Heart right ventricle (tissue), 16 donors: ENCODE measurements at regions not wholly inside any gene's neighbourhood (a gene's known extent, or its start where the extent isn't known, plus 50 kb on each side); places are given as distances from the start of the nearest gene placed in this dataset.
A peak's percentile ranks its signal among the peaks of the same experiment; 100 is the strongest.

ENCODE experiments used
- ATAC-seq, 8 donors: fragments of 200-7000 bp; cut with Tn5 transposase; one replicate each; pipeline ENCODE4 v1.9.1; 2020; ENCODE audit warnings: mild to moderate bottlenecking in 8 of 8, moderate library complexity in 8 of 8, moderate number of reproducible peaks in 1 of 8
- DNase-seq, 2 donors: peaks; one replicate each; pipeline ENCODE4 v3.0.0-alpha.2; 2020
- H3K27ac ChIP-seq, 10 donors: fragments of 200-600 bp; sonication (generic) in 2 of 10; one replicate each; pipeline versions ENCODE4 v1.5.0 to v1.8.0; 2020 to 2022; ENCODE audit warnings: mild to moderate bottlenecking in 3 of 10
- H3K27me3 ChIP-seq, 7 donors: fragments of 200-600 bp; one replicate each; pipeline ENCODE4 v1.8.0; 2021 to 2022; ENCODE audit warnings: mild to moderate bottlenecking in 2 of 7
- H3K36me3 ChIP-seq, 9 donors: fragments of 200-600 bp; sonication (generic) in 1 of 9; one replicate each; pipeline versions ENCODE4 v1.5.0 to v1.8.0; 2020 to 2022; ENCODE audit warnings: mild to moderate bottlenecking in 2 of 9
- H3K4me1 ChIP-seq, 9 donors: fragments of 200-600 bp; sonication (generic) in 1 of 9; one replicate each; pipeline versions ENCODE4 v1.5.0 to v1.8.0; 2020 to 2022; ENCODE audit warnings: mild to moderate bottlenecking in 4 of 9
- H3K4me3 ChIP-seq, 10 donors: fragments of 200-600 bp; sonication (generic) in 2 of 10; one replicate each; pipeline versions ENCODE4 v1.5.0 to v1.8.0; 2020 to 2022; ENCODE audit warnings: mild to moderate bottlenecking in 7 of 10, moderate library complexity in 2 of 10
- H3K9me3 ChIP-seq, 11 donors: fragments of 200-600 bp in 10 of 11; sonication (generic) in 2 of 11; one replicate each; pipeline versions ENCODE4 v1.5.0 to v1.8.0; 2013 to 2022; ENCODE audit warnings: mild to moderate bottlenecking in 2 of 11, control low read depth in 1 of 11, moderate library complexity in 1 of 11
- WGBS, 2 donors: extraction: QIAGEN DNeasy Blood & Tissue Kit; methylation state at CpG; one replicate each; pipeline ENCODE4 v1.1.7; 2013; ENCODE audit warnings: inconsistent platforms in 1 of 2; 5-methylcytosine and 5-hydroxymethylcytosine counted together
- intact Hi-C, 10 donors: fragments of 100-400 bp; cut with DNase I; formaldehyde crosslinking; loops; one replicate each; pipeline versions ENCODE4 v1.11.1 to v1.14.2; 2022
- TF ChIP-seq, protein P1 (sequence below), 9 donors: fragments of 200-600 bp; sonication (generic) in 2 of 9; IDR thresholded peaks; one replicate each; pipeline versions ENCODE4 v1.5.0 to v1.8.0; 2021 to 2022; ENCODE audit warnings: antibody characterized with exemption in 9 of 9, mild to moderate bottlenecking in 5 of 9, moderate library complexity in 1 of 9
- donor health status: Arrhythmogenic right ventricular cardiomyopathy.
- donor health status: ischemic (EF 13 %, LVEDD 7.1; RV severe dilation, severe dysfunction).
- donor health status: healthy with polysubstance abuse.
- donor health status: DM: no; HTN: yes; CAD: no.
- donor health status: DM: no; HTN: no; CAD: no.
- donor health status: ischemic (EF 25% LVEDD 6.9; RV normal size, moderate dysfunction).
- donor health status: ischemic (EF 25% LVEDD 5.7; RV mildly dilated, moderate dysfunction).
- donor health status: healthy.
- donor health status: DM: yes; HTN: yes; CAD: no.
- donor health status: Ischemic cardiomyopathy.
- donor health status: ischemic (EF 35%, LVEDD 5.7; RV mildly dilated, moderate dysfunction).
- donor health status: nonischemic (EF 11% LVEDD 7.7; RV severe dilation, severe dysfunction).
- donor health status: DM: yes; HTN: yes; CAD: no.
- donor health status: PGD.
- donor health status: ischemic (EF 29% LVEDD 5.4; RV normal size, mild dysfunction).
- donor health status: nonischemic (EF 23%, LVEDD 6.1; RV moderate dilation, normal function).

DNA sequence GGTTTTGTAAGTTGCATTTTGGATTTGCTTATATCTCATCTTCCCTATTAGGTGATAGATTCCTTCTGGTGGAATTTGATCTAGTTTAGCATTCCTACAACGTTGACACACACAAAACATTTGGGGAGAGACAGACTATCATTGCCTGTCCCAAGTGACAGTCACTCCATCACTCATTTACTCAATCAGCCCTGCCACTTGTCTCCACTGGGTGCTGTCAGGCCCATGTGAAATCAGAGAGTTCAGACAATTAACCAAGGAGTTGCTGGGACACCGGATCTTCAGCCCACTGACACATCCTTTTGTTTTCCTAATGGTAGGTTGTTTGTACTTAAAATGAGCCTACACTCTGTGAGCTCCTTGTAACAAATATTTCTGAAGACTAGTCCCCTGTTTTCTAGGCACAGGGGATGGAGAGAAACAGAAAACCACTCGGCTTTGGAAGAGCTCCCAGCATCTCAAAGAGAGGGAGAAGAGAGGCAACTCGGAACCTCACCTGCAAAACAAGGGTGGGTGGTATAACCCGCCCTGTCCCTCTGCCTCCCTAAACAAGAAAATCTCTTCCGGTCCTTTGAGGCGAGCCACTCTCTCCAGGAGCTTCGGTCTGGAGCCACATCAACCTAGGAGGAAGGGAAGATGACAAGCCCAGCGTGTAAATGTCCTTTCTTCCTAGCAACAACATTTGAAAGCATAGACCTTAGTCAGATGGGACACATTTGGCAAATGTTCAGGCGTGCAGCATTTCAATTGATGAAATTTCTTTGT, 440.9 kb upstream of the KLF12 start:
- TF ChIP-seq, protein P1, sequence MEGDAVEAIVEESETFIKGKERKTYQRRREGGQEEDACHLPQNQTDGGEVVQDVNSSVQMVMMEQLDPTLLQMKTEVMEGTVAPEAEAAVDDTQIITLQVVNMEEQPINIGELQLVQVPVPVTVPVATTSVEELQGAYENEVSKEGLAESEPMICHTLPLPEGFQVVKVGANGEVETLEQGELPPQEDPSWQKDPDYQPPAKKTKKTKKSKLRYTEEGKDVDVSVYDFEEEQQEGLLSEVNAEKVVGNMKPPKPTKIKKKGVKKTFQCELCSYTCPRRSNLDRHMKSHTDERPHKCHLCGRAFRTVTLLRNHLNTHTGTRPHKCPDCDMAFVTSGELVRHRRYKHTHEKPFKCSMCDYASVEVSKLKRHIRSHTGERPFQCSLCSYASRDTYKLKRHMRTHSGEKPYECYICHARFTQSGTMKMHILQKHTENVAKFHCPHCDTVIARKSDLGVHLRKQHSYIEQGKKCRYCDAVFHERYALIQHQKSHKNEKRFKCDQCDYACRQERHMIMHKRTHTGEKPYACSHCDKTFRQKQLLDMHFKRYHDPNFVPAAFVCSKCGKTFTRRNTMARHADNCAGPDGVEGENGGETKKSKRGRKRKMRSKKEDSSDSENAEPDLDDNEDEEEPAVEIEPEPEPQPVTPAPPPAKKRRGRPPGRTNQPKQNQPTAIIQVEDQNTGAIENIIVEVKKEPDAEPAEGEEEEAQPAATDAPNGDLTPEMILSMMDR (IDR thresholded peaks at IDR 0.05), result no peak
- intact Hi-C loops, result loop anchor here in 4 of 10 donors (5.0 to 10.0 kb wide), 9 partner anchors 150 to 740 kb away; partner anchors contain the start of gene KLF12 (in 1 of the 4)
- Histone ChIP-seq H3K4me1 (peaks cover 0 to 36% (median 23%) of the 10 kb centered on the region in 9 donors), H3K27me3 (peaks cover 0 to 18% (median 0%) of the 10 kb centered on the region in 7 donors), H3K4me3 (peak overlapping the region in 9 of 10 donors; percentile 21 to 51 (median 44)), H3K27ac (peak overlapping the region in 9 of 10 donors; percentile 31 to 86 (median 67)), H3K36me3 (no peaks in the 10 kb centered on the region), H3K9me3 (no peaks in the 10 kb centered on the region)
- WGBS, 2 donors, result 16 to 17% methylated on average over 10 of the region's 10 CpGs
- DNase-seq (no peak), ATAC-seq (no peak)

DNA sequence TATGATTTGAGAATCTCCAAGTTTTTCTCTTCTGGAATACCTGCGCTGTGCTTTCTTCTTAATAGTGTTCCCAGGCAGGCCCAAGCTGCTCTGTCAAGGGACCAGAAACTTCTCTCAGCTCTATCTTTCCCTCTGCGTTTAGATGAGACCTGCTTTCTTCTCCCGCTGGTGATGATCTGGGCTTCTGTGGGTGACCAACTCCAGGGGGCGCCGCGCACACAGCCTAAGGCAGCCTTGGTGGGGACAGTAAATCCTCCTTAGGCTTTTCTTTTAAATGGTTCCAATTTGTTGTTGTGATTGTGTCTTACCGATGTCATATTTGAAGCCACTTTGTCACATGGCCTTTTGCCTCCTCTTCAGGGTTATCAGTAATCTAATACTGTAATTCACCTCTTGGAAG, 439.4 kb upstream of the KLF12 start:
- ATAC-seq (no peak), DNase-seq (peak in 1 of 2 donors; percentile 11)
- no peaks in the 10 kb centered on the region for H3K36me3 ChIP-seq
- TF ChIP-seq, protein P1 (IDR thresholded peaks at IDR 0.05), result peak in 5 of 9 donors; percentile 17 to 45 (median 21)
- 73 to 80% methylated on average over 7 of the region's 7 CpGs for WGBS, 2 donors
- H3K27ac ChIP-seq, result no peak overlapping the region
- H3K4me1 ChIP-seq, result peaks cover 0 to 36% (median 23%) of the 10 kb centered on the region in 9 donors
- H3K27me3 ChIP-seq, result peaks cover 0 to 18% (median 0%) of the 10 kb centered on the region in 7 donors
- no peak overlapping the region for H3K4me3 ChIP-seq
- intact Hi-C loops, result loop anchor here in 3 of 10 donors (10.0 kb wide), 7 partner anchors 151 to 739 kb away; partner anchors contain the start of gene KLF12 (in 1 of the 3)
- H3K9me3 ChIP-seq, result no peaks in the 10 kb centered on the region

GRCh38 chr13:74571811-74572210, 437.6 kb upstream of the KLF12 start:
- DNase-seq (no peak), ATAC-seq (no peak)
- peaks cover 0 to 22% (median 16%) of the 10 kb centered on the region in 9 donors for H3K4me1 ChIP-seq
- TF ChIP-seq, protein P1 (IDR thresholded peaks at IDR 0.05), result no peak
- no peak overlapping the region for H3K4me3 ChIP-seq
- intact Hi-C loops, result loop anchor here in 3 of 10 donors (10.0 kb wide), 7 partner anchors 153 to 737 kb away; partner anchors contain the start of gene KLF12 (in 1 of the 3)
- no peak overlapping the region for H3K27ac ChIP-seq
- no peaks in the 10 kb centered on the region for H3K9me3 ChIP-seq
- 96 to 98% methylated on average over 4 of the region's 4 CpGs for WGBS, 2 donors
- H3K36me3 ChIP-seq, result no peaks in the 10 kb centered on the region
- H3K27me3 ChIP-seq, result peaks cover 0 to 18% (median 0%) of the 10 kb centered on the region in 7 donors

GRCh38 chr13:74570834-74571233, 436.6 kb upstream of the KLF12 start:
- WGBS, 2 donors, result 93 to 100% methylated on average over 2 of the region's 2 CpGs
- DNase-seq, result no peak
- TF ChIP-seq, protein P1 (IDR thresholded peaks at IDR 0.05), result no peak
- Histone ChIP-seq H3K36me3 (no peaks in the 10 kb centered on the region), H3K27me3 (peaks cover 0 to 9% (median 0%) of the 10 kb centered on the region in 7 donors), H3K27ac (no peak overlapping the region), H3K4me3 (no peak overlapping the region), H3K9me3 (no peaks in the 10 kb centered on the region), H3K4me1 (peaks cover 0 to 13% (median 8%) of the 10 kb centered on the region in 9 donors)
- intact Hi-C loops, result loop anchor here in 3 of 10 donors (10.0 kb wide), 7 partner anchors 154 to 736 kb away; partner anchors contain the start of gene KLF12 (in 1 of the 3)
- ATAC-seq, result no peak
